ENCODE measurements at regions not wholly inside any gene's neighbourhood (a gene's known extent, or its start where the extent isn't known, plus 50 kb on each side); places are given as distances from the start of the nearest gene placed in this dataset.

GRCh38 chr2:120862201-120863060 is 126.8 kb downstream of the GLI2 start:
- Mint-ChIP-seq H3K27me3 (ENCODE audit: insufficient read depth) (peaks cover under 1% of the 10 kb centered on the region), H3K36me3 (ENCODE audit: low read depth) (no peaks in the 10 kb centered on the region), H3K27ac (no peak overlapping the region), H3K9me3 (no peaks in the 10 kb centered on the region), H3K4me3 (no peak overlapping the region), H3K4me1 (ENCODE audit: low read depth) (no peaks in the 10 kb centered on the region)
- no peak for DNase-seq (ENCODE audit: low spot score)
- intact Hi-C loops (cut with micrococcal nuclease), result no loop called here

DNA sequence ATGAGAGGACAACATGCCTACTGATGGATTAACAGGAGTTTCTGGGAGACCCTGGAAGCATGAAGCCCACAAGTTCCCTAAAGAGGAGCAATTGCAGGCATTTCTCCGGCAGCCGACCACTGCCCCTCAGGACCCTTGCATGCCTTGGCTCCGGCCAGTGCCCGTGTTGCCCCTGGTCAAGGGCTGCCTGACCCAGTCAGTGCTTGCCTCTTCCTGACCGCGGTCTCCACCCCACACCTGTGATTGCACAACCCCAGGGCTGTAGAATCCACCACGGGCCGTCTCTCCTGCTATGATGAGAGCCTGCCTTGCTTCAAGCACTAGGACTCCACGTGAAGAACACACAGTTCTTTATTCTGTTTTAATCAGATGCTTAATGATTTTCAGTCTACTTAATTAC is 127.5 kb downstream of the GLI2 start:
- no peak for DNase-seq (ENCODE audit: low spot score)
- H3K4me3 Mint-ChIP-seq, result no peak overlapping the region
- intact Hi-C loops (cut with micrococcal nuclease), result no loop called here
- no peaks in the 10 kb centered on the region for H3K36me3 Mint-ChIP-seq (ENCODE audit: low read depth)
- peaks cover 7% of the 10 kb centered on the region for H3K27me3 Mint-ChIP-seq (ENCODE audit: insufficient read depth)
- no peaks in the 10 kb centered on the region for H3K4me1 Mint-ChIP-seq (ENCODE audit: low read depth)
- H3K9me3 Mint-ChIP-seq, result no peaks in the 10 kb centered on the region
- no peak overlapping the region for H3K27ac Mint-ChIP-seq

GRCh38 chr2:120863661-120864320 is 128.1 kb downstream of the GLI2 start:
- DNase-seq (ENCODE audit: low spot score), result no peak
- H3K4me3 Mint-ChIP-seq, result no peak overlapping the region
- H3K9me3 Mint-ChIP-seq, result no peaks in the 10 kb centered on the region
- peaks cover 13% of the 10 kb centered on the region for H3K27me3 Mint-ChIP-seq (ENCODE audit: insufficient read depth)
- intact Hi-C loops (cut with micrococcal nuclease), result no loop called here
- no peak overlapping the region for H3K27ac Mint-ChIP-seq
- no peaks in the 10 kb centered on the region for H3K4me1 Mint-ChIP-seq (ENCODE audit: low read depth)
- H3K36me3 Mint-ChIP-seq (ENCODE audit: low read depth), result no peaks in the 10 kb centered on the region

GRCh38 chr2:120864981-120865380 is 129.3 kb downstream of the GLI2 start:
- intact Hi-C loops (cut with micrococcal nuclease), result no loop called here
- Mint-ChIP-seq H3K27me3 (ENCODE audit: insufficient read depth) (peaks cover 18% of the 10 kb centered on the region), H3K9me3 (no peaks in the 10 kb centered on the region), H3K4me1 (ENCODE audit: low read depth) (no peaks in the 10 kb centered on the region), H3K36me3 (ENCODE audit: low read depth) (no peaks in the 10 kb centered on the region), H3K27ac (no peak overlapping the region), H3K4me3 (no peak overlapping the region)
- DNase-seq (ENCODE audit: low spot score), result no peak

DNA sequence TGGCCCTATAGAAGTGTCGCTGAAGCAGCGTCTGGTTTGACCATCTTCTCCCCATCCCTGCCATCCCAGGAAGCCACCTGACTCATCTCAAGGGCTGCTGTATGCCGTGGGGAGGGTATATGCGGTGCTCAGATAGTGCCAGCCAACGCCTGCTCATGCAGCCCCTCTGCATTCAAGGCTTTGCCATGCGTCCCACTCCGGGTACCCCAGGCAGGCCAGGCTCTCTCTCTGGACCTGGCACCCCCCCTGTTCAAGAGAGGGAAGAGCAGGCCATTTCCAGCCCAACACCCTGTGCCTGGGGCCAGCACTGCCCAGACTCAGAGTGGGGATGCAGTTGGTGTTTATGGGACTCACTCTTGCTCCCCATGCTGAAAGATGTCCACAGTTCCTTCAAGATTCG is 130.0 kb downstream of the GLI2 start:
- Mint-ChIP-seq H3K4me3 (no peak overlapping the region), H3K4me1 (ENCODE audit: low read depth) (no peaks in the 10 kb centered on the region), H3K36me3 (ENCODE audit: low read depth) (no peaks in the 10 kb centered on the region), H3K27ac (no peak overlapping the region), H3K9me3 (no peaks in the 10 kb centered on the region), H3K27me3 (ENCODE audit: insufficient read depth) (peaks cover 18% of the 10 kb centered on the region)
- intact Hi-C loops (cut with micrococcal nuclease), result no loop called here
- no peak for DNase-seq (ENCODE audit: low spot score)

DNA sequence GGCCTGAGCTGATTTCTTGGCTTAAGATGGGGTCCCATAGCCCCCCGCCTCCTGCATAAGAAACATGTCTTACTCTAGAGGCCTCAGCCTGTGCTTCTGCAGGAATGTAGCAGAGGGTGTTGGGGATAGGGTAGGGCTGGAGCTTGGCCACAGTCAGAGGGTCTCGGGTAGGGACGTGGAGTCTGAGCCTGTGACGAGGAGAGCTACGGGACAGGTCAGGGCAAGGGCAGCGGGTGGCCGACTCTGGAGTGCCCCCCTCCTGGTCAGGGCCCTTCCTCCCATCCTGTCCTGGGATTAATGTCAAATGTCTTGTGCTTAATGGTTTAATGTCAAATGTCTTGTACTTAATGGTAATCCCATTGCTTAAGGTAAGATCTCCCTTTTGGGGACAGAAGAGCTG is 130.4 kb downstream of the GLI2 start:
- intact Hi-C loops (cut with micrococcal nuclease), result no loop called here
- H3K27me3 Mint-ChIP-seq (ENCODE audit: insufficient read depth), result peaks cover 18% of the 10 kb centered on the region
- no peaks in the 10 kb centered on the region for H3K9me3 Mint-ChIP-seq
- no peaks in the 10 kb centered on the region for H3K4me1 Mint-ChIP-seq (ENCODE audit: low read depth)
- no peak overlapping the region for H3K4me3 Mint-ChIP-seq
- no peak overlapping the region for H3K27ac Mint-ChIP-seq
- no peak for DNase-seq (ENCODE audit: low spot score)
- no peaks in the 10 kb centered on the region for H3K36me3 Mint-ChIP-seq (ENCODE audit: low read depth)

GRCh38 chr2:120866483-120867140 is 130.9 kb downstream of the GLI2 start:
- DNase-seq (ENCODE audit: low spot score), result no peak
- no peaks in the 10 kb centered on the region for H3K9me3 Mint-ChIP-seq
- no peak overlapping the region for H3K4me3 Mint-ChIP-seq
- no peak overlapping the region for H3K27ac Mint-ChIP-seq
- no peaks in the 10 kb centered on the region for H3K4me1 Mint-ChIP-seq (ENCODE audit: low read depth)
- intact Hi-C loops (cut with micrococcal nuclease), result no loop called here
- H3K36me3 Mint-ChIP-seq (ENCODE audit: low read depth), result no peaks in the 10 kb centered on the region
- H3K27me3 Mint-ChIP-seq (ENCODE audit: insufficient read depth), result peaks cover 18% of the 10 kb centered on the region

- no peak overlapping the region for H3K27ac Mint-ChIP-seq
- intact Hi-C loops (cut with micrococcal nuclease), result no loop called here
- no peak overlapping the region for H3K4me3 Mint-ChIP-seq
- no peaks in the 10 kb centered on the region for H3K9me3 Mint-ChIP-seq
- no peaks in the 10 kb centered on the region for H3K4me1 Mint-ChIP-seq (ENCODE audit: low read depth)
- H3K36me3 Mint-ChIP-seq (ENCODE audit: low read depth), result no peaks in the 10 kb centered on the region
- DNase-seq (ENCODE audit: low spot score), result no peak
- peaks cover 18% of the 10 kb centered on the region for H3K27me3 Mint-ChIP-seq (ENCODE audit: insufficient read depth)
Observed at GRCh38 chr2:120867290-120868241, 131.9 kb downstream of the GLI2 start.

DNA sequence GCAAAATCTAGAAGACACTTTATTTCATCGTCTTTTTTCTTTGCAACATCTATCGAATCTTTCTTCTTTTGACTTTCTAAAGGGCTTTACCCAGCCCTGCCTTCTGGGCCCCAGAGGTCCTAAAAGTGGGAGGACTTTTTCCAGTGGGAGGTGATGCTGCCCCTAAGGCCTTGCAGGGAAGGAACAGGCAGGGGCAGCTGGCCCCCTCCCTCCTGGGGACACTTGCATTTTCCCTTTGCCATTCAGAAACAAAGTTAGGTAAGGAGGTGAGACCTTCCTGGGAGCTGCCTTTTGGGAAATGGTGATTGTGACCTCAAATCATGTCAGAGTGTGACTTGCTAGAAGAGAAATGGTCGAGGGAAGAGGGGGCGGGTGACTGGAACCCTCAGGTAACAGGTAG is 132.7 kb downstream of the GLI2 start:
- H3K27me3 Mint-ChIP-seq (ENCODE audit: insufficient read depth), result peaks cover 18% of the 10 kb centered on the region
- no peaks in the 10 kb centered on the region for H3K36me3 Mint-ChIP-seq (ENCODE audit: low read depth)
- intact Hi-C loops (cut with micrococcal nuclease), result no loop called here
- no peaks in the 10 kb centered on the region for H3K4me1 Mint-ChIP-seq (ENCODE audit: low read depth)
- DNase-seq (ENCODE audit: low spot score), result no peak
- no peak overlapping the region for H3K4me3 Mint-ChIP-seq
- no peaks in the 10 kb centered on the region for H3K9me3 Mint-ChIP-seq
- no peak overlapping the region for H3K27ac Mint-ChIP-seq

- H3K27me3 Mint-ChIP-seq (ENCODE audit: insufficient read depth), result peaks cover 18% of the 10 kb centered on the region
- H3K9me3 Mint-ChIP-seq, result no peaks in the 10 kb centered on the region
- intact Hi-C loops (cut with micrococcal nuclease), result no loop called here
Observed at GRCh38 chr2:120869036-120869729, 133.5 kb downstream of the GLI2 start.

DNA sequence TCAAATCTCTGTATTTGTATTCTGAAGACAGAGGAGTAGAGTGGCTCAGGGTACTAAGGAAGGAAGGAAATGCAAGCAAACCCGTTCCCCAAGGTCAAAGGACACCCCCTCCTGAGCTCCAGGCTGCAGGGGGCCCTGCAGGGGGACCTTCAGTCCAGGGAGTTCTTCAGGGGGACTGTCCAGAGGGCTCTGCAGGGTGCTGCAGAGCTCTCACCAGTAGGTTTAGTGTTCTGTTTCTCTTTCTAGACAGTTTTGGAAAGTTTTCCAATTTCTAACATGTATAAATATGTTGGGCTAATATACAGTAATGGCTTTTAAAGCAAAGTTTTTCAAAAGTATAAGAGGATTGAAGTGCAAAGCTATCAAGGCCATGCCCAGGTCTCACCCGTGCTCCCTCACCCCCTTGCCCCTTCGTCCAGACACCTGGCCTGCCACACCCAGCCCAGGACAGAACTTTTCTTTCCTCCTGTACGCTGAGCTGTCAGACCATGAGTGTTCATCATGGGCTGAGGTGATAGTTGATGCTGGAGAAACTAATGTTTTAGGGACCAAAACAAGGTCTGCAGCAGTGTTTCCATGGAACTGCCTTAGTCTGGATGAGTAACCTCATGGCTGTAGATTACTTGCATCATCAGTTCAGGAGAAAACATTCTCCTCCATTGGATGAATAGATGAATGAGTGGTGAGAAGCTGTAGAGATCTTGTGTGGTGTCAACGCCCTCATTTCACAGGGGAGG is 134.2 kb downstream of the GLI2 start:
- Mint-ChIP-seq H3K4me1 (ENCODE audit: low read depth) (no peaks in the 10 kb centered on the region), H3K27me3 (ENCODE audit: insufficient read depth) (peaks cover 18% of the 10 kb centered on the region), H3K9me3 (no peaks in the 10 kb centered on the region), H3K27ac (no peak overlapping the region), H3K4me3 (no peak overlapping the region), H3K36me3 (ENCODE audit: low read depth) (no peaks in the 10 kb centered on the region)
- intact Hi-C loops (cut with micrococcal nuclease), result no loop called here
- DNase-seq (ENCODE audit: low spot score), result no peak

More at GRCh38 chr2:120869036-120869729, 133.5 kb downstream of the GLI2 start:
- no peak for DNase-seq (ENCODE audit: low spot score)
- H3K36me3 Mint-ChIP-seq (ENCODE audit: low read depth), result no peaks in the 10 kb centered on the region
- no peaks in the 10 kb centered on the region for H3K4me1 Mint-ChIP-seq (ENCODE audit: low read depth)
- H3K27ac Mint-ChIP-seq, result no peak overlapping the region
- H3K4me3 Mint-ChIP-seq, result no peak overlapping the region

GRCh38 chr2:120870467-120870788 is 134.8 kb downstream of the GLI2 start:
- Mint-ChIP-seq H3K36me3 (ENCODE audit: low read depth) (no peaks in the 10 kb centered on the region), H3K9me3 (no peaks in the 10 kb centered on the region)

More at GRCh38 chr2:120870467-120870788, 134.8 kb downstream of the GLI2 start:
- intact Hi-C loops (cut with micrococcal nuclease), result no loop called here
- no peak overlapping the region for H3K4me3 Mint-ChIP-seq
- no peaks in the 10 kb centered on the region for H3K4me1 Mint-ChIP-seq (ENCODE audit: low read depth)
- no peak overlapping the region for H3K27ac Mint-ChIP-seq
- H3K27me3 Mint-ChIP-seq (ENCODE audit: insufficient read depth), result peaks cover 18% of the 10 kb centered on the region
- DNase-seq (ENCODE audit: low spot score), result no peak
